ENCODE measurements at regions not wholly inside any gene's neighbourhood (a gene's known extent, or its start where the extent isn't known, plus 50 kb on each side); places are given as distances from the start of the nearest gene placed in this dataset.

GRCh38 chr2:43087413-43087812 is 139.0 kb downstream of the ZFP36L2 start:
- Histone ChIP-seq H3K27me3 (ENCODE audit: control insufficient read depth in 1 of 2, insufficient read depth in 2 of 2, low read length in 2 of 2) (no peaks in the 10 kb centered on the region), H3K36me3 (ENCODE audit: insufficient read depth, low read length) (no peaks in the 10 kb centered on the region), H3K9me3 (ENCODE audit: low read length) (no peaks in the 10 kb centered on the region), H3K27ac (ENCODE audit: low read depth, low read length) (peak overlapping the region; percentile 92), H3K9ac (ENCODE audit: low read length) (no peak overlapping the region), H3K4me1 (ENCODE audit: insufficient read depth, low read length) (peaks cover 62% of the 10 kb centered on the region), H3K4me3 (ENCODE audit: low read depth in 1 of 2, low read length in 2 of 2) (no peak overlapping the region)

GRCh38 chr2:43086451-43087221 is 139.8 kb downstream of the ZFP36L2 start:
- peak overlapping the region; percentile 49 for H3K9ac ChIP-seq (ENCODE audit: low read length)
- H3K36me3 ChIP-seq (ENCODE audit: insufficient read depth, low read length): no peaks in the 10 kb centered on the region
- H3K27ac ChIP-seq (ENCODE audit: low read depth, low read length): peak overlapping the region; percentile 92
- peaks cover 70% of the 10 kb centered on the region for H3K4me1 ChIP-seq (ENCODE audit: insufficient read depth, low read length)
- H3K9me3 ChIP-seq (ENCODE audit: low read length): no peaks in the 10 kb centered on the region
- peak overlapping the region in 1 of 2 donors; percentile 16 for H3K4me3 ChIP-seq (ENCODE audit: low read depth in 1 of 2, low read length in 2 of 2)
- H3K27me3 ChIP-seq (ENCODE audit: control insufficient read depth in 1 of 2, insufficient read depth in 2 of 2, low read length in 2 of 2): no peaks in the 10 kb centered on the region

GRCh38 chr2:43085929-43086328 is 140.5 kb downstream of the ZFP36L2 start:
- Histone ChIP-seq H3K9me3 (ENCODE audit: low read length) (no peaks in the 10 kb centered on the region), H3K4me3 (ENCODE audit: low read depth in 1 of 2, low read length in 2 of 2) (no peak overlapping the region), H3K4me1 (ENCODE audit: insufficient read depth, low read length) (peaks cover 75% of the 10 kb centered on the region), H3K9ac (ENCODE audit: low read length) (peak overlapping the region; percentile 3), H3K27me3 (ENCODE audit: control insufficient read depth in 1 of 2, insufficient read depth in 2 of 2, low read length in 2 of 2) (no peaks in the 10 kb centered on the region), H3K27ac (ENCODE audit: low read depth, low read length) (peak overlapping the region; percentile 92), H3K36me3 (ENCODE audit: insufficient read depth, low read length) (no peaks in the 10 kb centered on the region)

- no peaks in the 10 kb centered on the region for H3K27me3 ChIP-seq (ENCODE audit: control insufficient read depth in 1 of 2, insufficient read depth in 2 of 2, low read length in 2 of 2)
- H3K9ac ChIP-seq (ENCODE audit: low read length): peak overlapping the region; percentile 3
- no peaks in the 10 kb centered on the region for H3K36me3 ChIP-seq (ENCODE audit: insufficient read depth, low read length)
- H3K9me3 ChIP-seq (ENCODE audit: low read length): no peaks in the 10 kb centered on the region
- H3K27ac ChIP-seq (ENCODE audit: low read depth, low read length): peak overlapping the region; percentile 92
- H3K4me3 ChIP-seq (ENCODE audit: low read depth in 1 of 2, low read length in 2 of 2): no peak overlapping the region
- H3K4me1 ChIP-seq (ENCODE audit: insufficient read depth, low read length): peaks cover 79% of the 10 kb centered on the region
Measured at GRCh38 chr2:43085505-43085904, 140.9 kb downstream of the ZFP36L2 start.

- no peaks in the 10 kb centered on the region for H3K9me3 ChIP-seq (ENCODE audit: low read length)
- H3K9ac ChIP-seq (ENCODE audit: low read length): peak overlapping the region; percentile 3
- peak overlapping the region; percentile 92 for H3K27ac ChIP-seq (ENCODE audit: low read depth, low read length)
- H3K4me3 ChIP-seq (ENCODE audit: low read depth in 1 of 2, low read length in 2 of 2): no peak overlapping the region
- no peaks in the 10 kb centered on the region for H3K27me3 ChIP-seq (ENCODE audit: control insufficient read depth in 1 of 2, insufficient read depth in 2 of 2, low read length in 2 of 2)
- H3K4me1 ChIP-seq (ENCODE audit: insufficient read depth, low read length): peaks cover 83% of the 10 kb centered on the region
- H3K36me3 ChIP-seq (ENCODE audit: insufficient read depth, low read length): no peaks in the 10 kb centered on the region
Measured at GRCh38 chr2:43084699-43085091, 141.7 kb downstream of the ZFP36L2 start.

- Histone ChIP-seq H3K4me1 (ENCODE audit: insufficient read depth, low read length) (peaks cover 83% of the 10 kb centered on the region), H3K27ac (ENCODE audit: low read depth, low read length) (peak overlapping the region; percentile 92), H3K27me3 (ENCODE audit: control insufficient read depth in 1 of 2, insufficient read depth in 2 of 2, low read length in 2 of 2) (no peaks in the 10 kb centered on the region), H3K4me3 (ENCODE audit: low read depth in 1 of 2, low read length in 2 of 2) (no peak overlapping the region), H3K36me3 (ENCODE audit: insufficient read depth, low read length) (no peaks in the 10 kb centered on the region), H3K9ac (ENCODE audit: low read length) (peak overlapping the region; percentile 3), H3K9me3 (ENCODE audit: low read length) (no peaks in the 10 kb centered on the region)
Measured at GRCh38 chr2:43083710-43084698, 142.4 kb downstream of the ZFP36L2 start.

GRCh38 chr2:43082903-43083677 is 143.3 kb downstream of the ZFP36L2 start:
- no peak overlapping the region for H3K9ac ChIP-seq (ENCODE audit: low read length)
- H3K9me3 ChIP-seq (ENCODE audit: low read length): no peaks in the 10 kb centered on the region
- peaks cover 77% of the 10 kb centered on the region for H3K4me1 ChIP-seq (ENCODE audit: insufficient read depth, low read length)
- peak overlapping the region; percentile 92 for H3K27ac ChIP-seq (ENCODE audit: low read depth, low read length)
- H3K36me3 ChIP-seq (ENCODE audit: insufficient read depth, low read length): no peaks in the 10 kb centered on the region
- H3K27me3 ChIP-seq (ENCODE audit: control insufficient read depth in 1 of 2, insufficient read depth in 2 of 2, low read length in 2 of 2): no peaks in the 10 kb centered on the region
- no peak overlapping the region for H3K4me3 ChIP-seq (ENCODE audit: low read depth in 1 of 2, low read length in 2 of 2)

GRCh38 chr2:43082111-43082894 is 144.1 kb downstream of the ZFP36L2 start:
- Histone ChIP-seq H3K27me3 (ENCODE audit: control insufficient read depth in 1 of 2, insufficient read depth in 2 of 2, low read length in 2 of 2) (no peaks in the 10 kb centered on the region), H3K9me3 (ENCODE audit: low read length) (no peaks in the 10 kb centered on the region), H3K4me3 (ENCODE audit: low read depth in 1 of 2, low read length in 2 of 2) (peak overlapping the region in 1 of 2 donors; percentile 4), H3K36me3 (ENCODE audit: insufficient read depth, low read length) (no peaks in the 10 kb centered on the region), H3K9ac (ENCODE audit: low read length) (no peak overlapping the region), H3K4me1 (ENCODE audit: insufficient read depth, low read length) (peaks cover 69% of the 10 kb centered on the region), H3K27ac (ENCODE audit: low read depth, low read length) (peak overlapping the region; percentile 92)

- no peaks in the 10 kb centered on the region for H3K36me3 ChIP-seq (ENCODE audit: insufficient read depth, low read length)
- no peak overlapping the region for H3K9ac ChIP-seq (ENCODE audit: low read length)
- H3K9me3 ChIP-seq (ENCODE audit: low read length): no peaks in the 10 kb centered on the region
- peaks cover 62% of the 10 kb centered on the region for H3K4me1 ChIP-seq (ENCODE audit: insufficient read depth, low read length)
- no peaks in the 10 kb centered on the region for H3K27me3 ChIP-seq (ENCODE audit: control insufficient read depth in 1 of 2, insufficient read depth in 2 of 2, low read length in 2 of 2)
- no peak overlapping the region for H3K27ac ChIP-seq (ENCODE audit: low read depth, low read length)
- no peak overlapping the region for H3K4me3 ChIP-seq (ENCODE audit: low read depth in 1 of 2, low read length in 2 of 2)
Measured at GRCh38 chr2:43081131-43081765, 145.2 kb downstream of the ZFP36L2 start.

- Histone ChIP-seq H3K9me3 (ENCODE audit: low read length) (no peaks in the 10 kb centered on the region), H3K4me1 (ENCODE audit: insufficient read depth, low read length) (peaks cover 62% of the 10 kb centered on the region), H3K27ac (ENCODE audit: low read depth, low read length) (no peak overlapping the region), H3K9ac (ENCODE audit: low read length) (no peak overlapping the region), H3K27me3 (ENCODE audit: control insufficient read depth in 1 of 2, insufficient read depth in 2 of 2, low read length in 2 of 2) (no peaks in the 10 kb centered on the region), H3K4me3 (ENCODE audit: low read depth in 1 of 2, low read length in 2 of 2) (no peak overlapping the region), H3K36me3 (ENCODE audit: insufficient read depth, low read length) (no peaks in the 10 kb centered on the region)
Measured at GRCh38 chr2:43080571-43081021, 145.8 kb downstream of the ZFP36L2 start.

All from muscle layer of colon (tissue), 2 donors.